ENCODE measurements at regions not wholly inside any gene's neighbourhood (a gene's known extent, or its start where the extent isn't known, plus 50 kb on each side); places are given as distances from the start of the nearest gene placed in this dataset.

DNA sequence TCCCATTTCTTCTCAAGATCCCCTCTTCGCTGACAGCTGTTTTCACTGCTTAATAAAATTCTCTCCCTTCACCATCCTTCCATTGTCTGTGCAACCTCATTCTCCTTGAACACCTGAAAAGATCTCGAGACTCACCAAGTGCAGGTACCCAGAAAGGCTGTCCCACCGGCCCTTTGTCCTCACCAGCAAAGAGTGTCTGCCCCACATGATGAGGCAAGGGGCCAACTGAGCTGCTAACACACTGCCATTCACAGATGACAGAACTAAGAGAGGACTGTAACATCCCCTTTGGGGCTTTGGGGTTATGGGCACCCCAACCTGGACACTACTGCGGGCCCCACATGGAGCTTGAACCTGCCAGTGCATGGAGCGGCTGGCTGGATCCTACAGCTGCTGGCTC is 771.4 kb upstream of the MIR17HG start:
- no peak overlapping the region for H2BK20ac ChIP-seq (ENCODE audit: low read depth, low read length)
- DNase-seq = no peak

More for the DNA sequence above, 771.4 kb upstream of the MIR17HG start:
- Histone ChIP-seq H3K9me3 (ENCODE audit: control insufficient read depth, insufficient read depth, low read length) (no peaks in the 10 kb centered on the region; the same call in 1 of the 2 replicates), H2AK9ac (replicated peaks; ENCODE audit: low read depth, low read length, poor library complexity) (no peak overlapping the region), H3K4me2 (ENCODE audit: low read depth, low read length) (no peak overlapping the region), H4K20me1 (ENCODE audit: insufficient read depth, low read length) (no peaks in the 10 kb centered on the region), H4K8ac (ENCODE audit: low read depth in 2 of 2, low read length in 2 of 2) (no peak overlapping the region), H3K4ac (ENCODE audit: low read depth, low read length) (no peak overlapping the region), H3K4me3 (ENCODE audit: insufficient read depth, low read depth, low read length) (no peak overlapping the region), H3K18ac (ENCODE audit: low read depth, low read length) (no peak overlapping the region), H3K79me1 (ENCODE audit: low read depth in 1 of 2, low read length in 2 of 2) (no peaks in the 10 kb centered on the region), H3K9me1 (ENCODE audit: insufficient read depth, low read length) (no peaks in the 10 kb centered on the region), H2BK5ac (ENCODE audit: low read depth, low read length, poor library complexity, severe bottlenecking) (no peak overlapping the region), H3K56ac (ENCODE audit: extremely low read depth, insufficient read depth, low read length) (no peak overlapping the region), H3K27ac (ENCODE audit: insufficient read depth, low read length) (no peak overlapping the region), H3K27me3 (ENCODE audit: control insufficient read depth, insufficient read depth, low read length) (no peaks in the 10 kb centered on the region), H2AK5ac (ENCODE audit: low read depth, low read length) (no peak overlapping the region), H2BK15ac (ENCODE audit: low read depth, low read length) (no peak overlapping the region), H3K23ac (ENCODE audit: low read depth, low read length) (no peak overlapping the region), H3K36me3 (ENCODE audit: control insufficient read depth, insufficient read depth, low read length) (no peaks in the 10 kb centered on the region), H4K5ac (ENCODE audit: low read depth, low read length) (no peak overlapping the region), H3K9ac (ENCODE audit: low read depth, low read length) (no peak overlapping the region), H2AFZ (replicated peaks; ENCODE audit: low read length, poor library complexity) (no peak overlapping the region), H3K14ac (replicated peaks; ENCODE audit: low read depth, low read length) (no peak overlapping the region), H4K91ac (ENCODE audit: insufficient read depth, low read depth, low read length) (no peak overlapping the region), H2BK120ac (ENCODE audit: low read depth, low read length) (no peak overlapping the region), H3K4me1 (ENCODE audit: control insufficient read depth, insufficient read depth, low read length) (no peaks in the 10 kb centered on the region)
- ATAC-seq (ENCODE audit: low read depth) = no peak
- intact Hi-C loops (cut with micrococcal nuclease) = no loop called here
- no TSS peak for BruUV-seq (replicated peaks)
- ChIA-PET POLR2A (ENCODE audit: unreplicated experiment) (no interaction called here), CTCF (no interaction called here)
- TF ChIP-seq RAD21 (IDR thresholded peaks at IDR 0.05; ENCODE audit: low read length) (no peak), MXI1 (IDR thresholded peaks at IDR 0.05; ENCODE audit: borderline replicate concordance, low read depth, low read length) (no peak), CEBPB (IDR thresholded peaks at IDR 0.05; ENCODE audit: low read depth, low read length) (no peak), POLR2A (IDR thresholded peaks at IDR 0.05; ENCODE audit: low read depth, low read length) (no peak), CHD1 (IDR thresholded peaks at IDR 0.05; ENCODE audit: low read depth, low read length) (no peak), FOS (IDR thresholded peaks at IDR 0.05; ENCODE audit: low read depth, low read length) (no peak), BHLHE40 (IDR thresholded peaks at IDR 0.05; ENCODE audit: low read depth, low read length) (no peak), RCOR1 (IDR thresholded peaks at IDR 0.05; ENCODE audit: insufficient replicate concordance, low read length) (no peak), MAZ (IDR thresholded peaks at IDR 0.05; ENCODE audit: borderline replicate concordance, low read depth, low read length) (no peak), NFE2L2 (IDR thresholded peaks at IDR 0.05; ENCODE audit: low read depth, low read length) (no peak), SMC3 (IDR thresholded peaks at IDR 0.05; ENCODE audit: low read depth, low read length) (no peak), MAFK (IDR thresholded peaks at IDR 0.05; ENCODE audit: low read depth, low read length) (no peak)
- TF ChIP-seq, protein P1, sequence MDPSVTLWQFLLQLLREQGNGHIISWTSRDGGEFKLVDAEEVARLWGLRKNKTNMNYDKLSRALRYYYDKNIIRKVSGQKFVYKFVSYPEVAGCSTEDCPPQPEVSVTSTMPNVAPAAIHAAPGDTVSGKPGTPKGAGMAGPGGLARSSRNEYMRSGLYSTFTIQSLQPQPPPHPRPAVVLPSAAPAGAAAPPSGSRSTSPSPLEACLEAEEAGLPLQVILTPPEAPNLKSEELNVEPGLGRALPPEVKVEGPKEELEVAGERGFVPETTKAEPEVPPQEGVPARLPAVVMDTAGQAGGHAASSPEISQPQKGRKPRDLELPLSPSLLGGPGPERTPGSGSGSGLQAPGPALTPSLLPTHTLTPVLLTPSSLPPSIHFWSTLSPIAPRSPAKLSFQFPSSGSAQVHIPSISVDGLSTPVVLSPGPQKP (IDR thresholded peaks at IDR 0.05; ENCODE audit: borderline replicate concordance, low read depth, low read length) = no peak
- TF ChIP-seq, protein P2, sequence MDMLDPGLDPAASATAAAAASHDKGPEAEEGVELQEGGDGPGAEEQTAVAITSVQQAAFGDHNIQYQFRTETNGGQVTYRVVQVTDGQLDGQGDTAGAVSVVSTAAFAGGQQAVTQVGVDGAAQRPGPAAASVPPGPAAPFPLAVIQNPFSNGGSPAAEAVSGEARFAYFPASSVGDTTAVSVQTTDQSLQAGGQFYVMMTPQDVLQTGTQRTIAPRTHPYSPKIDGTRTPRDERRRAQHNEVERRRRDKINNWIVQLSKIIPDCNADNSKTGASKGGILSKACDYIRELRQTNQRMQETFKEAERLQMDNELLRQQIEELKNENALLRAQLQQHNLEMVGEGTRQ (IDR thresholded peaks at IDR 0.05; ENCODE audit: low read depth, low read length) = no peak
- WGBS, 2 experiments (ENCODE audit: extremely low coverage in 2 of 2, insufficient read length in 1 of 2) = 71% methylated on average over 1 of the region's 5 CpGs; no CpG with 5 or more reads in 1 of the 2 experiments
- dilution Hi-C loops (cut with HindIII; ENCODE audit: low sequenced_read_pairs, unreplicated experiment) = no loop called here
- in situ Hi-C loops (cut with MboI; ENCODE audit: low sequenced_read_pairs) = no loop called here

Data from IMR-90 (cell line).